ENCODE measurements at regions not wholly inside any gene's neighbourhood (a gene's known extent, or its start where the extent isn't known, plus 50 kb on each side); places are given as distances from the start of the nearest gene placed in this dataset.

DNA sequence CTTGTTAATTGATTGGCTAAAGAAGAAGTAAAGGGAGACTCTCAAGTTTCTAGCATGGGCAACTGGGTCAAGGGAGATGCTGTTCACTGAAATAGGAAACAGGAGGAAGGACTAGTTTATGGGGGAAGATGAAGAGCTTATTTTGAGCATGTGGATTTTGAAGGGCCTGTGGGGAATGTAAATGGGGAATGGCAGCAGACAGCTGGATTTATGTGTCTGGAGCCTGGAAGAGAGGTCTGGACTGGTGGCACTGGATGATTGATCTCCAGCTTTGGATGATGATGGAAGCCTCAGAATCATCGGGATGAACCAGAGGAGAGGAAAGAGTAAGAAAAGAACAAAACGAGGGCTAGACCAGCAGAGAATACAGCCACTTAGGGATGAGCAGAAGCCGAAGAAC lies 54.9 kb upstream of the ENAH start:
- no peak for DNase-seq (ENCODE audit: low read depth)

DNA sequence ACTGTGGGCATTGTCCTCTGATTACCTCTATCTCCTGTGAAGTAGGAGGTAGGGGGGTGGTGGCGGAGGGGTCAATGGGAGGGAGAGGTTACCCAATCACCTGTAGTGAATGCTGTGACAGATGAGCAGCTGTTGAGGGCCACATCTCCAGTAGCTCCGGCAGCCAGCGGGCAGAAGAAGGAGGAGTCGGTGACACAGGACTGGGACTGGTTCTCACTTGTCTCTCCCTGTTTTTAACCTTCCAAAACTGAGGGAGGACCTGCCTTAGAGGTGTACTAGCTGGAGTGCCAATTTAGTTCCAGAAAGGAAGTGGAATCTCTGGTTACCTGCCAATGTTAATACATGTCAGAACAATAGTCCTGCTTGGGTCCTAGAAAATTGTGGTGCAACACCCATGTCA lies 56.2 kb upstream of the ENAH start:
- no peak for DNase-seq (ENCODE audit: low read depth)

DNA sequence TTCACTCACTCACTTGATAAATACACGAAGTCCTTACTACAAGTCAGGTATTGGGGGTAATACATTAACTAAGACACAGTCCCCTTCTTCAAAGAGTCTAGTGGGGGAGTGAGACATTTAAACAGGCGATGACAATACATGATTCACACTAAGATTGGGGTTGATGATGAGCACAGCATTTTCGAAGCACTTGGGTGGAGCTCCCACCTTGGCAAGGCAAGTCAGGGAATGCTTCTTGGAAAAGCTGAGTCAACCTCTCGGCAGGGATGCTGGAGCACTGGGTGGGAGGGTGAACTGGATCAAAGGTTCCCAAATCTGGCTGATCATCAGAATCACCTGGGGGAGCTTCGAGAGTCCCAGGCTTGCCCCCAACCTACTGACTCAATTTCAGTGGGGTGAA lies 57.9 kb upstream of the ENAH start:
- DNase-seq (ENCODE audit: low read depth): peak; percentile 50

DNA sequence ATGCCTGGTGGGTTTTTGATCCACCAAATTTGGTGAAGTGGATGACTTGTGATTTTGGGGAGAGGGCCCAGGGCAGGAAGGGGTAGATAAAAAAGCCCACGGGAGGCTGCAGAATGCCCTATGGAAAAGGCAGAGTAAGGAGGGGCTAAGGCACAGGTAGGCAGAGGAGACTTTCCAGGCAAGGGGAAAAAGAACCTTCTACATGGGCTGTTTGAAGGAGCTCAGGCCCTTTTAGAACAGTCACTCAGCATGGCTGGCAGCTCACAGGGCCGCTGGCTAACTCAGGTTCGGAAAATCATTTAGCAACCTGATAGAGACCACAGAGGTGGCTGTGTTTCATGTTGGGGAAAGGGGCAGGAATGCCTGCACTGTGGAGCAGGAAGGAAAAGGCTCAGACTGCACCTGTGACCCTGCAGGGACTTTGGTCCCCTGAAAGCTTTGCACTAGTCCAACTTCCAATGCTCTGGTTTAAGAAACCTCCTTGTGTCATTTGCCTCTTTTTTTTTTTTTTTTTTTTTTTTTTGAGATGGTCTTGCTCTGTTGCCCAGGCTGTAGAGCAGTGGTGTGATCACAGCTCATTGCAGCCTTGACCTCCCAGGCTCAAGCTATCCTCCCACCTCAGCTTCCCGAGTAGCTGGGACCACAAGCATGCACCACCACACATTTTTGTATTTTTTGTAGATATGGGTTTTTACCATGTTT lies 58.5 kb upstream of the ENAH start:
- DNase-seq (ENCODE audit: low read depth): no peak

DNA sequence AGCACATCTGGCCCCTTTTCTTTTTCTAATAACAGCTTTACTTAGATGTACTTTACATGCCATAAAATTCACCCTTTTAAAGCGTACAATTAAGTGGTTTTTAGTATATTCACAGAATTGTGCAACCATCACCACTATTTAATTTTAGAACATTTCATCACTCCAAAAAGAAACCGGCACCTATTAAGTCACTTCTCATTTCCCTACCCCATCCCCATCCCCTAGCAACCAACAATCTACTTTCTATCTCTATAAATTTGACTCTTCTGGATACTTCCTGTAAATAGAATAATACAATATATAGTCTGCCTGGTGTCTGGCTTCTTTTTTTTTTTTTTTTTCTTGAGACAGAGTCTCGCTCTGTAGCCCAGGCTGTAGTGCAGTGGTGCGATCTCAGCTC lies 59.5 kb upstream of the ENAH start:
- no peak for DNase-seq (ENCODE audit: low read depth)

DNA sequence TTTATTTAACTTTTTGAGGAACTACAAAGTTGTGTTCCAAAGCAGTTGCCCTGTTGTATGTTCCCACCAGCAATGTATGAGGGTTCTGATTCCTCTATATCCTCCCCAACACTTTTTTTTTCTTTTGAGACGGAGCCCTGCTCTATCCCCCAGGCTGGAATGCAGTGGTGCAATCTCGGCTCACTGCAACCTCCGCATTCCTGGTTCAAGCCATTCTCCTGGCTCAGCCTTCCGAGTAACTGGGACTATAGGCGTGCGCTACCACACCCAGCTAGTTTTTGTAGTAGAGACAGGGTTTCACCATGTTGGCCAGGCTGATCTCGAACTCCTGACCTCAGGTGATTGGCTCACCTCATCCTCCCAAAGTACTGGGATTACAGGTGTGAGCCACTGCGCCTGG lies 60.4 kb upstream of the ENAH start:
- DNase-seq (ENCODE audit: low read depth): no peak

DNA sequence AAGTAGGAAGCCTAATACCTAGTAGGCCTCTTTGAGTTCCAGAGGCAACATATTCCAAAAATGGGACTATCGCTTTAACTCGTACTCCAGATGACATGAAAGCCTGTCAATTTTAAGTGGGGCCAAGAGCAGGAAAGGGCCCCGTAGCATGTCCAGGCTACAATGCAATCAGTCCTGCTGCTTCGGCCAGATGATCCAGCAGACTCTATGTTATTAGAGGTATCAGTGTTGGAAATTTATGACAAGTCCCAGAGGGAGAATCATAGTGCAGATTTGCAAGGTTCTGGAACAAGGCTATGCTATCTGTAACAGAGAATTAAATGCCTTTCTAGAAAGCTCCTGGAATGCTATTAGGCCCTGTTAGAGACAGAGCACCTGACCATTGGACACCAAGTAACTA lies 56.7 kb upstream of the SRP9 start:
- DNase-seq (ENCODE audit: low read depth): no peak

DNA sequence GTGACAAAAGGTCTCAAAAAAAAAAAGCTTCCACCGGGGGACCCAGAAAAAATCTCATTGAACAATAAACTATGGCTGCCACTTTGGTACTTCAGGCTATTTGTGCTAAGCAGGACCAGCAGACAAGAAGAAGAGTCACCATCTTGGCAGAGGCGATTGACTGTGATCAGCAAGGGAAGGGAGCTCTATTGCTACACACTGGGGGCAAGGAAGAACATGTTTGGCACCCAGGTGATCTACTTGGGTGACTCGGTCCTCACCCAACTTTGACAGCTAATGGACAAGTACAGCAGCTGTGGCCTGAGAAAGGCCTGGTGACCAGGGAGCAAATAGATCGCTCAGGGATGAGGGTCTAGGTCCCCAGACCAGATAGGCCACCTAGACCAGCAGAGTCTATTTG lies 53.4 kb upstream of the SRP9 start:
- no peak for DNase-seq (ENCODE audit: low read depth)

Data from HS-5 (cell line).